Neural cell (in vitro differentiated cells): ENCODE measurements at regions not wholly inside any gene's neighbourhood (a gene's known extent, or its start where the extent isn't known, plus 50 kb on each side); places are given as distances from the start of the nearest gene placed in this dataset.

ENCODE experiments used
- H2AFZ ChIP-seq: fragments of 200-600, 300-800 bp; sonication (generic), shearing (Covaris generic); 2 replicates; pipeline ENCODE4 v1.6.0; 2014; ENCODE audit warnings: low read depth, mild to moderate bottlenecking, antibody characterized with exemption, low read length, moderate library complexity
- H3F3A ChIP-seq: fragments of 200-600 bp; shearing (Covaris generic); 2 replicates; pipeline ENCODE4 v1.6.1; 2016; ENCODE audit warnings: mild to moderate bottlenecking, moderate library complexity, mixed read lengths, antibody characterized with exemption, low read length; ENCODE audit not compliant: insufficient read depth, poor library complexity, severe bottlenecking
- H3K27ac ChIP-seq: fragments of 200-600, 300-800 bp; sonication (generic), shearing (Covaris generic); 2 replicates; pipeline ENCODE4 v1.5.1; 2014; ENCODE audit warnings: mild to moderate bottlenecking, low read length, moderate library complexity
- H3K27me3 ChIP-seq: fragments of 300-800, 200-600 bp; sonication (generic), shearing (Covaris generic); 2 replicates; pipeline ENCODE4 v1.6.0; 2014; ENCODE audit warnings: mild to moderate bottlenecking, low read depth, low read length, moderate library complexity; ENCODE audit not compliant: insufficient read depth
- H3K36me3 ChIP-seq: fragments of 300-800, 200-600 bp; sonication (generic), shearing (Covaris generic); 2 replicates; pipeline ENCODE4 v1.5.1; 2014; ENCODE audit warnings: mild to moderate bottlenecking, antibody characterized with exemption, low read length, moderate library complexity; ENCODE audit not compliant: insufficient read depth
- H3K4me2 ChIP-seq: fragments of 300-800, 200-600 bp; sonication (generic), shearing (Covaris generic); 2 replicates; pipeline ENCODE4 v1.6.0; 2014; ENCODE audit warnings: mild to moderate bottlenecking, low read length
- H3K4me3 ChIP-seq: fragments of 300-800, 200-600 bp; sonication (generic), shearing (Covaris generic); 2 replicates; pipeline ENCODE4 v1.5.1; 2014; ENCODE audit warnings: mild to moderate bottlenecking, low read length, moderate library complexity
- H3K79me2 ChIP-seq: fragments of 200-600 bp; shearing (Covaris generic); replicated peaks from 2 replicates; pipeline ENCODE4 v1.6.0; 2014; ENCODE audit warnings: mild to moderate bottlenecking, low read length, moderate library complexity; ENCODE audit not compliant: insufficient read depth
- H3K9ac ChIP-seq: fragments of 300-800, 200-600 bp; sonication (generic), shearing (Covaris generic); 2 replicates; pipeline ENCODE4 v1.6.1; 2016; ENCODE audit warnings: mild to moderate bottlenecking, low read length, mixed read lengths
- H3K9me2 ChIP-seq: fragments of 200-600 bp; shearing (Covaris generic); 2 replicates; pipeline ENCODE4 v1.6.1; 2016; ENCODE audit warnings: mild to moderate bottlenecking, low read length, mixed read lengths; ENCODE audit not compliant: insufficient read depth
- H3K9me3 ChIP-seq: fragments of 200-600, 300-800 bp; sonication (generic), shearing (Covaris generic); 2 replicates; pipeline ENCODE4 v1.6.1; 2016; ENCODE audit warnings: mild to moderate bottlenecking, mixed run types, low read length, moderate library complexity, mixed read lengths
- H4K20me1 ChIP-seq: fragments of 200-600 bp; shearing (Covaris generic); 2 replicates; pipeline ENCODE4 v1.6.1; 2016; ENCODE audit warnings: mild to moderate bottlenecking, mixed run types; ENCODE audit not compliant: insufficient read depth
- EP300 ChIP-seq: fragments of 450-650 bp; conservative IDR thresholded peaks from 2 replicates; pipeline ENCODE4 v1.6.1; 2014; ENCODE audit warnings: antibody characterized with exemption, mild to moderate bottlenecking, moderate library complexity; ENCODE audit not compliant: poor library complexity, severe bottlenecking
- EZH2 ChIP-seq: fragments of 200-600, 300-800 bp; shearing (Covaris generic), sonication (generic); IDR thresholded peaks from 2 replicates; pipeline ENCODE4 v1.6.1; 2014; ENCODE audit warnings: antibody characterized with exemption, low read length, borderline replicate concordance, mild to moderate bottlenecking; ENCODE audit not compliant: insufficient read depth, poor library complexity, severe bottlenecking
- MXI1 ChIP-seq: fragments of 450-650 bp; conservative IDR thresholded peaks from 2 replicates; pipeline ENCODE4 v1.6.1; 2014; ENCODE audit warnings: antibody characterized with exemption, mild to moderate bottlenecking; ENCODE audit not compliant: poor library complexity, severe bottlenecking
- POLR2AphosphoS5 ChIP-seq: IDR thresholded peaks from 2 replicates; pipeline ENCODE4 v1.6.1; 2012
- RAD21 ChIP-seq: fragments of 450-650 bp; conservative IDR thresholded peaks from 2 replicates; pipeline ENCODE4 v1.6.1; 2014; ENCODE audit warnings: antibody characterized with exemption, mild to moderate bottlenecking, moderate library complexity
- SMC3 ChIP-seq: fragments of 450-650 bp; conservative IDR thresholded peaks from 2 replicates; pipeline ENCODE4 v1.6.1; 2014; ENCODE audit warnings: antibody characterized with exemption, mild to moderate bottlenecking, moderate library complexity; ENCODE audit not compliant: poor library complexity
- TAF1 ChIP-seq: IDR thresholded peaks from 2 replicates; pipeline ENCODE4 v1.6.1; 2012; ENCODE audit warnings: low read depth
- TF ChIP-seq, protein P1 (sequence below): IDR thresholded peaks from 2 replicates; pipeline ENCODE4 v1.6.1; 2012; ENCODE audit warnings: borderline replicate concordance
- TF ChIP-seq, protein P2 (sequence below): fragments of 450-650 bp; IDR thresholded peaks from 2 replicates; pipeline ENCODE4 v1.5.1; 2014; ENCODE audit warnings: antibody characterized with exemption, mild to moderate bottlenecking, moderate library complexity; ENCODE audit not compliant: poor library complexity, severe bottlenecking

DNA sequence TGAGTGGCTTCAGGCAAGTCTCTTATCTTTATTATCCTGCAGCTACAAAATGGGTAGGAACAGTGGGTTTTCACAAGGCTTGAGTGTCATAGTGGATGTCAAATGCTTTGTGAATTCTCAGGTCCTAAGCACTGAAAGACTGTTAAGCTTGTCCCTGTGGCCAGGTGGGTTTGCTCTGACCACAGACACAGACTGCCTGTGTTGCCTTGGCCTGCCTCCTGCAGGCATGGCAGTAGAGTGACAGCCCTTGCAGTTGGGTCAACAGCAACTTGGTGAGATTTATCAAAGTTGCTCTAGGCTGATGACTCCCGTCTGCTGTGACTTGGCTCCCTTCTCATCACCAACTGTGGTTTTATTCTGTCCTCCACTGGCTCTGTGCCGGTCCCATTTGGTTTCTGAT, 520.0 kb upstream of the CCDC196 start:
- H3F3A ChIP-seq, result no peaks in the 10 kb centered on the region
- TF ChIP-seq RAD21, result no peak
- TF ChIP-seq SMC3, result no peak
- TF ChIP-seq TAF1, result no peak
- TF ChIP-seq, protein P1, sequence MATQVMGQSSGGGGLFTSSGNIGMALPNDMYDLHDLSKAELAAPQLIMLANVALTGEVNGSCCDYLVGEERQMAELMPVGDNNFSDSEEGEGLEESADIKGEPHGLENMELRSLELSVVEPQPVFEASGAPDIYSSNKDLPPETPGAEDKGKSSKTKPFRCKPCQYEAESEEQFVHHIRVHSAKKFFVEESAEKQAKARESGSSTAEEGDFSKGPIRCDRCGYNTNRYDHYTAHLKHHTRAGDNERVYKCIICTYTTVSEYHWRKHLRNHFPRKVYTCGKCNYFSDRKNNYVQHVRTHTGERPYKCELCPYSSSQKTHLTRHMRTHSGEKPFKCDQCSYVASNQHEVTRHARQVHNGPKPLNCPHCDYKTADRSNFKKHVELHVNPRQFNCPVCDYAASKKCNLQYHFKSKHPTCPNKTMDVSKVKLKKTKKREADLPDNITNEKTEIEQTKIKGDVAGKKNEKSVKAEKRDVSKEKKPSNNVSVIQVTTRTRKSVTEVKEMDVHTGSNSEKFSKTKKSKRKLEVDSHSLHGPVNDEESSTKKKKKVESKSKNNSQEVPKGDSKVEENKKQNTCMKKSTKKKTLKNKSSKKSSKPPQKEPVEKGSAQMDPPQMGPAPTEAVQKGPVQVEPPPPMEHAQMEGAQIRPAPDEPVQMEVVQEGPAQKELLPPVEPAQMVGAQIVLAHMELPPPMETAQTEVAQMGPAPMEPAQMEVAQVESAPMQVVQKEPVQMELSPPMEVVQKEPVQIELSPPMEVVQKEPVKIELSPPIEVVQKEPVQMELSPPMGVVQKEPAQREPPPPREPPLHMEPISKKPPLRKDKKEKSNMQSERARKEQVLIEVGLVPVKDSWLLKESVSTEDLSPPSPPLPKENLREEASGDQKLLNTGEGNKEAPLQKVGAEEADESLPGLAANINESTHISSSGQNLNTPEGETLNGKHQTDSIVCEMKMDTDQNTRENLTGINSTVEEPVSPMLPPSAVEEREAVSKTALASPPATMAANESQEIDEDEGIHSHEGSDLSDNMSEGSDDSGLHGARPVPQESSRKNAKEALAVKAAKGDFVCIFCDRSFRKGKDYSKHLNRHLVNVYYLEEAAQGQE, result no peak
- no peak for TF ChIP-seq MXI1
- TF ChIP-seq, protein P2, sequence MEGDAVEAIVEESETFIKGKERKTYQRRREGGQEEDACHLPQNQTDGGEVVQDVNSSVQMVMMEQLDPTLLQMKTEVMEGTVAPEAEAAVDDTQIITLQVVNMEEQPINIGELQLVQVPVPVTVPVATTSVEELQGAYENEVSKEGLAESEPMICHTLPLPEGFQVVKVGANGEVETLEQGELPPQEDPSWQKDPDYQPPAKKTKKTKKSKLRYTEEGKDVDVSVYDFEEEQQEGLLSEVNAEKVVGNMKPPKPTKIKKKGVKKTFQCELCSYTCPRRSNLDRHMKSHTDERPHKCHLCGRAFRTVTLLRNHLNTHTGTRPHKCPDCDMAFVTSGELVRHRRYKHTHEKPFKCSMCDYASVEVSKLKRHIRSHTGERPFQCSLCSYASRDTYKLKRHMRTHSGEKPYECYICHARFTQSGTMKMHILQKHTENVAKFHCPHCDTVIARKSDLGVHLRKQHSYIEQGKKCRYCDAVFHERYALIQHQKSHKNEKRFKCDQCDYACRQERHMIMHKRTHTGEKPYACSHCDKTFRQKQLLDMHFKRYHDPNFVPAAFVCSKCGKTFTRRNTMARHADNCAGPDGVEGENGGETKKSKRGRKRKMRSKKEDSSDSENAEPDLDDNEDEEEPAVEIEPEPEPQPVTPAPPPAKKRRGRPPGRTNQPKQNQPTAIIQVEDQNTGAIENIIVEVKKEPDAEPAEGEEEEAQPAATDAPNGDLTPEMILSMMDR, result no peak
- no peaks in the 10 kb centered on the region for H3K36me3 ChIP-seq
- no peak overlapping the region for H3K4me3 ChIP-seq
- no peaks in the 10 kb centered on the region for H3K79me2 ChIP-seq
- no peaks in the 10 kb centered on the region for H3K9me3 ChIP-seq
- no peak overlapping the region for H3K27ac ChIP-seq
- no peak overlapping the region for H3K4me2 ChIP-seq
- H3K27me3 ChIP-seq, result no peaks in the 10 kb centered on the region
- no peaks in the 10 kb centered on the region for H4K20me1 ChIP-seq
- H3K9ac ChIP-seq, result no peak overlapping the region
- no peak overlapping the region for H2AFZ ChIP-seq
- no peaks in the 10 kb centered on the region for H3K9me2 ChIP-seq

DNA sequence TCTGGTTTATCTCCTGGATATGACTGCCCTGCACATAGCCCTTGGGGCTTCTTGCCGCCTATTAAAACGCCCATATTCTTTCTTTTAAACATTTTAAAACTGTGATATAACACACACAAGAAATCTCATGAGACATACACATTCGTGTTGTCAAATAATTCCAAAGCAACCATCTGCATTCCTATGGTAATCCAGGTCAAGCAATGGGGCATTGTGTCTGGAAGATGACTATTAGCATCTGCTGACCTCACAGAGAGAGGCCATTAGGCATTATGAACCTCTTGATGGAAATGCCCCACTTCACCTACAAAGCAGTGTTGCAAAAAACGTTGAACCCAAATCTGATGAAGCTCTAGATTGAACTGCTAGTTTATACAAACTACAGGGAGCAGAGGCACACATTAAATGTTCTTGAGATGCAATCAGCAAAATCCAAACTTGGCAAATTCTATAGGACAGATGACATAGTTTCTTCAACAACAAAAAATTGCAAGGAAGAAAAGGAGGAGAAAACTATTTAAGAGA, 513.8 kb upstream of the CCDC196 start:
- H3K4me3 ChIP-seq, result no peak overlapping the region
- H3K36me3 ChIP-seq, result no peaks in the 10 kb centered on the region
- H3K9me2 ChIP-seq, result no peaks in the 10 kb centered on the region
- no peaks in the 10 kb centered on the region for H3K9me3 ChIP-seq
- H3K27ac ChIP-seq, result no peak overlapping the region
- H3K79me2 ChIP-seq, result no peaks in the 10 kb centered on the region
- TF ChIP-seq POLR2AphosphoS5 (no peak), EP300 (no peak), EZH2 (no peak), SMC3 (no peak), MXI1 (no peak), RAD21 (no peak), TAF1 (no peak)
- TF ChIP-seq, protein P2, result no peak
- TF ChIP-seq, protein P1, result no peak
- H2AFZ ChIP-seq, result no peak overlapping the region
- no peak overlapping the region for H3K4me2 ChIP-seq
- no peaks in the 10 kb centered on the region for H3K27me3 ChIP-seq
- H3F3A ChIP-seq, result no peaks in the 10 kb centered on the region
- H3K9ac ChIP-seq, result no peak overlapping the region
- H4K20me1 ChIP-seq, result no peaks in the 10 kb centered on the region
